ENCODE measurements at regions not wholly inside any gene's neighbourhood (a gene's known extent, or its start where the extent isn't known, plus 50 kb on each side); places are given as distances from the start of the nearest gene placed in this dataset.

DNA sequence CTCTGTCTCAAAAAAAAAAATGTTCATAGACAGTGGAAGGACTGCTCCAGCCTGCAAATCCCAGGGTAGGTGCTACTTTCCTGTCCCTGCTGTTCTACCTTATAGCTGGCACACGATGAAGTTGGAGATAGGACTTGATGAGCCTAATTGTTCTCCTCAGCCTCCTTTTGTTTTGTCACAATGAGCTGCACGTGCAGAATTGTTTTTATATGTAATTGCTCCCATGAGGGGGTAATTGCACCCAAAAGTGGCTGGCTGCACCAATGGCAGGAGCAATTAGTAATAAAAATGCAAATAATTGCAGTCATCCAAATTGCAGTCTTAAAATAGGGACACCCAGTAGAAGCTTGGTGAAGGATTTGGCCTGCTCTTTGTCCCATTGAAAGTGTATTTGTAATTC is 63.0 kb upstream of the PFN2 start:
- Histone ChIP-seq H3K9ac (ENCODE audit: low read length) (no peak overlapping the region), H3K36me3 (replicated peaks in 1 of 2; ENCODE audit: control extremely low read depth in 1 of 2, control insufficient read depth in 1 of 2, extremely low read depth in 1 of 2, insufficient read depth in 2 of 2, low read length in 1 of 2) (no peaks in the 10 kb centered on the region), H2AFZ (ENCODE audit: insufficient read depth, low read depth, low read length, poor library complexity, severe bottlenecking) (no peak overlapping the region), H3K4me2 (replicated peaks; ENCODE audit: low read depth, low read length, poor library complexity, severe bottlenecking) (no peak overlapping the region), H3K27me3 (replicated peaks in 1 of 4; ENCODE audit: control extremely low read depth in 1 of 4, control insufficient read depth in 3 of 4, insufficient read depth in 4 of 4, low read length in 3 of 4) (no peaks in the 10 kb centered on the region), H3K79me2 (ENCODE audit: control insufficient read depth, insufficient read depth, low read length) (no peaks in the 10 kb centered on the region), H3K9me3 (ENCODE audit: control extremely low read depth in 1 of 3, control insufficient read depth in 2 of 3, insufficient read depth in 1 of 3, low read length in 2 of 3) (no peaks in the 10 kb centered on the region), H4K20me1 (ENCODE audit: control insufficient read depth, insufficient read depth, low read length, poor library complexity, severe bottlenecking) (no peaks in the 10 kb centered on the region), H3K27ac (ENCODE audit: low read length in 2 of 2) (no peak overlapping the region), H3K4me3 (ENCODE audit: control extremely low read depth in 1 of 5, extremely low read depth in 1 of 5, insufficient read depth in 1 of 5, low read depth in 2 of 5, low read length in 4 of 5) (no peak overlapping the region), H3K4me1 (ENCODE audit: control insufficient read depth in 2 of 2, insufficient read depth in 2 of 2, low read length in 2 of 2) (no peaks in the 10 kb centered on the region)
- 100% methylated on average over 1 of the region's 2 CpGs for WGBS (ENCODE audit: insufficient coverage)
- intact Hi-C loops (cut with micrococcal nuclease), result no loop called here
- CTCF ChIA-PET, result no interaction called here
- TF ChIP-seq, protein P1, sequence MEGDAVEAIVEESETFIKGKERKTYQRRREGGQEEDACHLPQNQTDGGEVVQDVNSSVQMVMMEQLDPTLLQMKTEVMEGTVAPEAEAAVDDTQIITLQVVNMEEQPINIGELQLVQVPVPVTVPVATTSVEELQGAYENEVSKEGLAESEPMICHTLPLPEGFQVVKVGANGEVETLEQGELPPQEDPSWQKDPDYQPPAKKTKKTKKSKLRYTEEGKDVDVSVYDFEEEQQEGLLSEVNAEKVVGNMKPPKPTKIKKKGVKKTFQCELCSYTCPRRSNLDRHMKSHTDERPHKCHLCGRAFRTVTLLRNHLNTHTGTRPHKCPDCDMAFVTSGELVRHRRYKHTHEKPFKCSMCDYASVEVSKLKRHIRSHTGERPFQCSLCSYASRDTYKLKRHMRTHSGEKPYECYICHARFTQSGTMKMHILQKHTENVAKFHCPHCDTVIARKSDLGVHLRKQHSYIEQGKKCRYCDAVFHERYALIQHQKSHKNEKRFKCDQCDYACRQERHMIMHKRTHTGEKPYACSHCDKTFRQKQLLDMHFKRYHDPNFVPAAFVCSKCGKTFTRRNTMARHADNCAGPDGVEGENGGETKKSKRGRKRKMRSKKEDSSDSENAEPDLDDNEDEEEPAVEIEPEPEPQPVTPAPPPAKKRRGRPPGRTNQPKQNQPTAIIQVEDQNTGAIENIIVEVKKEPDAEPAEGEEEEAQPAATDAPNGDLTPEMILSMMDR (IDR thresholded peaks at IDR 0.05), result no peak
- no peak for TF ChIP-seq EZH2 (IDR thresholded peaks at IDR 0.05; ENCODE audit: borderline replicate concordance, insufficient read depth, low read depth, low read length, poor library complexity, severe bottlenecking)
- DNase-seq, result no peak
- Mint-ChIP-seq H3K9me3 (ENCODE audit: insufficient read depth) (no peaks in the 10 kb centered on the region), H3K4me1 (no peaks in the 10 kb centered on the region), H3K4me3 (no peak overlapping the region), H3K27me3 (peaks cover 17% of the 10 kb centered on the region), H3K27ac (no peak overlapping the region)
- POLR2A ChIA-PET, result no interaction called here
- no peak for ATAC-seq (ENCODE audit: low read depth)

GRCh38 chr3:150030841-150031240 is 60.1 kb upstream of the PFN2 start:
- Histone ChIP-seq H2AFZ (ENCODE audit: insufficient read depth, low read depth, low read length, poor library complexity, severe bottlenecking) (no peak overlapping the region), H3K9me3 (ENCODE audit: control extremely low read depth in 1 of 3, control insufficient read depth in 2 of 3, insufficient read depth in 1 of 3, low read length in 2 of 3) (no peaks in the 10 kb centered on the region), H3K36me3 (replicated peaks in 1 of 2; ENCODE audit: control extremely low read depth in 1 of 2, control insufficient read depth in 1 of 2, extremely low read depth in 1 of 2, insufficient read depth in 2 of 2, low read length in 1 of 2) (no peaks in the 10 kb centered on the region), H3K27ac (ENCODE audit: low read length in 2 of 2) (no peak overlapping the region), H3K27me3 (replicated peaks in 1 of 4; ENCODE audit: control extremely low read depth in 1 of 4, control insufficient read depth in 3 of 4, insufficient read depth in 4 of 4, low read length in 3 of 4) (no peaks in the 10 kb centered on the region), H3K4me3 (ENCODE audit: control extremely low read depth in 1 of 5, extremely low read depth in 1 of 5, insufficient read depth in 1 of 5, low read depth in 2 of 5, low read length in 4 of 5) (no peak overlapping the region), H3K4me2 (replicated peaks; ENCODE audit: low read depth, low read length, poor library complexity, severe bottlenecking) (no peak overlapping the region), H3K79me2 (ENCODE audit: control insufficient read depth, insufficient read depth, low read length) (no peaks in the 10 kb centered on the region), H4K20me1 (ENCODE audit: control insufficient read depth, insufficient read depth, low read length, poor library complexity, severe bottlenecking) (no peaks in the 10 kb centered on the region), H3K9ac (ENCODE audit: low read length) (no peak overlapping the region), H3K4me1 (ENCODE audit: control insufficient read depth in 2 of 2, insufficient read depth in 2 of 2, low read length in 2 of 2) (no peaks in the 10 kb centered on the region)
- ATAC-seq (ENCODE audit: low read depth) (no peak), DNase-seq (no peak)
- Mint-ChIP-seq H3K9me3 (ENCODE audit: insufficient read depth) (no peaks in the 10 kb centered on the region), H3K27me3 (peaks cover 33% of the 10 kb centered on the region), H3K27ac (no peak overlapping the region), H3K4me1 (no peaks in the 10 kb centered on the region), H3K4me3 (no peak overlapping the region)
- TF ChIP-seq EZH2 (IDR thresholded peaks at IDR 0.05; ENCODE audit: borderline replicate concordance, insufficient read depth, low read depth, low read length, poor library complexity, severe bottlenecking), result no peak
- TF ChIP-seq, protein P1 (IDR thresholded peaks at IDR 0.05), result no peak
- ChIA-PET POLR2A (no interaction called here), CTCF (no interaction called here)
- WGBS (ENCODE audit: insufficient coverage), result no CpG with 5 or more reads among the region's 2 CpGs
- intact Hi-C loops (cut with micrococcal nuclease), result no loop called here
